Globus pallidus (tissue), 1 donor: ENCODE measurements at regions not wholly inside any gene's neighbourhood (a gene's known extent, or its start where the extent isn't known, plus 50 kb on each side); places are given as distances from the start of the nearest gene placed in this dataset.
"Not testable (repeated sequence)": the region's sequence is repeated elsewhere in the genome, so short reads cannot be mapped to it uniquely, and the experiment has no call there.

Experiments
- DNase-seq: peaks from one replicate; pipeline ENCODE4 v3.0.0-alpha.2; 2015; ENCODE audit warnings: low spot score

DNA sequence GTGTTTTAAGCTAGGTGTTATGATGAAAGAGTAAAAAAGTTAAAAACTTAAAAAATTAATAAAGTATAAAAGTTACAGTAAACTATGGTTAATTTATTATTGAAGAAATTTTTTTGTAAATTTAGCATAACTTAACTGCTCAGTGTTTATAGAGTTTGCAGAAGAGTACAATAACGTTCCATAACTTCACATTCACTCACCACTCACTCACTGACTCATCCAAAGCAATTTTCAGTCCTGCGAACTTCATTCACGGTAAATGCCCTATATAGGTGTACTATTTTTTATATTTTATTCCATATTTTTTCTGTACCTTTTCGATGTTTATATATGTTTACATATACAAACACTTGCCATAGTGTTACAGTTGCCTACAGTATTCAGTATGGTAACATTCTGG is 694.8 kb upstream of the SLC39A10 start:
- DNase-seq = no peak

DNA sequence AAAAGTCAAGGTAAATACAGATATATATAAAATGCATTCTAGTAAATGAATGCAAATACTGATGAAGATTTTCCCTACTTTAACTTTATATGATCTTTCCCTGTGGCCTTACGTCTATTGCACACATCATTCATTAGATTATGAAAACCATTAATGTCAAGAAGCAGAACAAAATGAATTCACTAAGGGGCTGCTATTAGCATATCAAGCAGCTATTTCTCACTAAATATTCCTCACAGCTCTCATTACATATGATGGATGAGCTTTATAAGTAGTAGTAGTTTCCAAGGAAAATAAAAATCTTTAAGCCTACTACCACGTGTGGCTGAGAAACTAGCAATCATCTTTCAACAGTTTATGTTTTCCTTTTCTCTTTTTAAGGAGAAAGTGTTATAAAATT is 702.8 kb upstream of the SLC39A10 start:
- no peak for DNase-seq

DNA sequence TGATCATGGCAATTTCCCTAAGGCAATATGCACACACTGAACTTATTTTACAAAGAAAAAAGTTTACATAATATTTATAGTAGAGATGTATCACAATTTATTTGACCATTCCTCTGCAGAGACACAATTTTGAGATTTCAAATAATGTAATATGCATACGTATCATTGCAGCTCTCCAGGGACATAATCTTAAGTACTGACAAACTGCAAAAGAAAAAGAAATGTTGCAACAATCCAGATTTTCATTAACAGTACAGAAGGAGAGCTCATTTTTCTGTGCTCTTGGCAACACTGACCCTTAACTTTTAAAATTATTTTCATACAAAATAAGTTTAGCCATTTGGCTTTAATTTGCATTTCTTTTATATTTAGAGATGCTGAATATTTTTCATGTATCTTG is 710.2 kb upstream of the SLC39A10 start:
- DNase-seq = no peak

DNA sequence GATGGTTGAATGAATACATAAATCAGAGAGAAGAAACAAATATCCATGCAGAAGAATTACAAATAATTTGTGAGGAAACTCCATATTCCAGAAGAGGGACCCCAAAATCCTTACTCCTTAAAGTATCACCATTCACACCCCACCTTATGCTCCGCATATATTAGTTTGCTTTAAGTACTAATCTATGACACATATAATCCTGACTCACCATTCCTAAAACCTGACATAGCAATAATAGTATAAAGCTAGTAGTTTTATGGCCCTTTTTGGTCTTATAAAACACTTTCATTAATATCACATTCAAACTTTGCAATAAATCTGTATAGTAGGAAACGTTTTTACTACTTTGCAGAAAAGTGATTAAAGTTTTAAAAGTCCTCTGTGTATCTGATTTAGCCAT is 719.0 kb upstream of the SLC39A10 start:
- DNase-seq = no peak

DNA sequence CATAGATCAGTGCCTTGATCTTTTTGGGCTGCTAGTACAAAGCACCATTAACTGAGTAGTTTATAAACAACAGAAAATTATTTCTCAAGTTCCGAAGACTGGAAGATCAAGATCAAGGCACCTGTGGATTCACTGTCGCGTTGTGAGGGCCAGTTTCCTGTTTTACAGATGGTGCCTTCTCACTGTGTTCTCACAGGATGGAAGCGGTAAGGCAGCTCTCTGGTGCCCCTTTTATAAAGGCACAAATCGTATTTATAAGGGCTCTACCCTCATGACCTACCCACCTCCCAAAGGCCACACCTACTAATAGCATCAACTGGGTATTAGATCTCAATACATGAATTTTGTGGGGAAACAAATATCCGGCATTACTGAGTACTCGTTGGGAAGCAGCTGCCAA is 729.5 kb upstream of the SLC39A10 start:
- DNase-seq = no peak

DNA sequence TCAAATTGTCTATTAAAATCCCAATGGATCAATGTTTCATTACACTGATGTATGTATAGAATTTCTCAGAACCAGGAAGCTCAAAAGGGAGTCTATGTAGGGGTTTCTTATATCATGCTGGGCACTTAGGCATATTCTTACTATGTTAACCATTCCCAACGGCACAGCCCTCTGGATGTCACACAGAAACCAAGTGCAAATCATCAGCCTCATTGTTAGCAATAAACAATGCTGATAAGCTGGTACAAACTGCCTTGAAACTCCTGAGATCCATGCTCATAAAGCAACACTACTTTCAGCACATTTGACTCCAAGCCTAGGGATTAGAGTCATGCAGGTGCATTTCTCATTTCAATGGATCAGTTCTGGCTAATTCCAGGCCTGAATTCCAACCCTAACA is 730.2 kb upstream of the SLC39A10 start:
- DNase-seq = no peak

DNA sequence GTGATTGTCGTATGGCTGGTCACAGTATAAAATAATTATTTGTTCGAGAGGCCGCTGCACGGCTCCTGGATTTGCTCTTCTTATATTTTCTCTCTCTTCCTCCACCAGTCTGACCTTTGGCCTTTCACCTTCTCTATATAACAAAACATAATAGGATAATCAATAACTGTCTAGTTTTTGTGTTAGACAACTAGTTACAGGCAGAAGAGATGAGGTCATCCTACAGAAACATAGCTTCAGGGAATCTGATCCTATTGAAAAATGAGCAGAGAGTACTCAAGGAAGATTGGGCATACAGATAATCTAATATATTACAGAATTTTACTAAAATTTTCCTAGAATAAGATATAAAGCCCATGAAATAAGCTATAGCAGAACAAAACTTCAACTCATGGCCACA is 731.3 kb upstream of the SLC39A10 start:
- no peak for DNase-seq

DNA sequence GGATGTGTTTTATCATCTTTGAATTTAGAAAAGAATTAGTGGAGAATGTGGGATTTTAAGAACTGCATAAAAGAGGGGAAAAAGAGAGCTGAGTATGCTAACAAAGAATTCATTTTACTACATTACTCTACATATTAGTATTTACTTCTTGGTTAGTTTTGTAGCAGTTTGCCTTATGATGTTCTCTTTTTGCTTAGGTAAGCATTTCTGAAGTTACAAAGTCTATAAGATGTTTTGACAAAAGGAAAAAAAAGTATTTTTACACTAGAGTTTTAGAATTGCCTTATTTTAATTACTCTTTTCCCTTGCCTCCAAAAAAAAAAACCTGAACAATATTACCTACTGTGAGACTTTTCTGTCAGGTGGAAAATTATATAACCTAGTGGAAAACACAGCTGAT is 739.5 kb upstream of the SLC39A10 start:
- DNase-seq = no peak

DNA sequence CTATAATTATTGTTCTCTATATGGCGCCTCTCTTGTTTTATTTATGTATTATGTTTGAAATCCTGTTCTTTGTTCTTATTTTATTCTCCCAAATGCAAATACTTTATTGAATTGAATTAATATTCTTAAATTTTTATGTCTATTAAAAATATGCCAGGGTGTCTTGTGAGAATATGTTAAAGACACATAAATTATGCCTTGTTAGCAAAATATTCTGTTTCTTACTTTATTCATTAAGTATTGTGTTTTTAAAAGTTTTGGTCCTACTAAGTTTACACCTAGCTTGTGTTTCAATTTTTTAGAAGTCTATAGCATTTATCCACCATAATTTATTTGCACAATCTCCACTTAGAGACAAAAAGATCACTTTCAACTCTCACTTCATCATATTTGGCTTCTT is 741.5 kb upstream of the SLC39A10 start:
- DNase-seq = no peak

DNA sequence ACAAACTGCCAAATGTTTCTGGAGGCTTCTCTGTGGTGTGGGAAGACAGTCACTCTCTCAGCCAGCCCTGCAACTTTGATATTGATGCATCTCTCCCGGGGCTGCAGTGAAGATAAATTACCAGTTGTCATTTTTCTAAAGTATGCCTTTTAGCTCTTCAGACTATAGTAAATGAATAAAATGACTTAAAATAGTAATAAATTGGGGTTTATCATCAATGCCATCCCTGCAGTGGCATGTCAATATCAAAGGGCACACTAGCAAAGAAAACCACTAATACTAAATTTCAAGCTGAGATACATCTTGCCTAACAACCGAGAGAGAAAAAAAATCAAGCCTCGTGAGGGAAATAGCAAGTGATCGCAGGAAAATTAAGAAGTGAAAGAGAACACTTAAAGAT is 749.5 kb upstream of the SLC39A10 start:
- DNase-seq = no peak

DNA sequence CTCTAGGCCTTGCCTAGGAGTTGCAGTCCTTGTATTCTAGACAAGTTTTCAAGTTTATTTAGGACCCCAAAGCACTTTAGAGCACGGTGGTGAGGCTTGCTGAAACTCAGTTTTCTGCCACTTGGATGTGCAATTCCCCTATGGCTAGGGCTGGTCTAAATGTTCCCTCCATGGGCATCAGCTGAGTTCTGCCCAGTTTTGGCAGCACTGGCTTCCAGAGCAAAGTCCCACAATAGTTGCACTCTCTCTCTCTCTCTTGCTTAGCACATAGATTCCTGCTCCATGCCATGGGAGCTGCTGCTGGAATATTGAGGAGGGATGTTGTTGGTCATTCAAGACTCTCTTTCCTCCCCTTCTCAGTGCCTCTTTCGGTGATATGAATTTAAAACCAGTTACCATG is 760.2 kb upstream of the SLC39A10 start:
- no peak for DNase-seq

DNA sequence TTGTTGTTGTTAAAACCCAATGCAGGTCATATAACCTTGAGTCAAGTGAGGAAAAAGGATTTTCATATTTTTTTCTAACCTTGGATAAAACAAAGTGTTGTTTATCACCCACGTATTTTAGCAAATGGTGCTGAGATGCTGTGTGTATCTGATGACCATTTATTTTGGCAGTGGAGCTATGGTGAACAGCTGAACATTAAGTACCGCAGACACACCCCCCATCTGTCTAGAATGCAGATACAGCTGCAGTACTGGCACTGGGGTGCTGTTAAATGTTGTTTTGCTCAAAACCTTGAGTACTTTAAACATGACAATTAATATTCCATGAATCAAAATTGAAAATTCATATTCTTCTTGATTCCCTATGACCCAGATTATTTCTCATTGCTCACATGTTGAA is 773.3 kb upstream of the SLC39A10 start:
- DNase-seq = no peak

DNA sequence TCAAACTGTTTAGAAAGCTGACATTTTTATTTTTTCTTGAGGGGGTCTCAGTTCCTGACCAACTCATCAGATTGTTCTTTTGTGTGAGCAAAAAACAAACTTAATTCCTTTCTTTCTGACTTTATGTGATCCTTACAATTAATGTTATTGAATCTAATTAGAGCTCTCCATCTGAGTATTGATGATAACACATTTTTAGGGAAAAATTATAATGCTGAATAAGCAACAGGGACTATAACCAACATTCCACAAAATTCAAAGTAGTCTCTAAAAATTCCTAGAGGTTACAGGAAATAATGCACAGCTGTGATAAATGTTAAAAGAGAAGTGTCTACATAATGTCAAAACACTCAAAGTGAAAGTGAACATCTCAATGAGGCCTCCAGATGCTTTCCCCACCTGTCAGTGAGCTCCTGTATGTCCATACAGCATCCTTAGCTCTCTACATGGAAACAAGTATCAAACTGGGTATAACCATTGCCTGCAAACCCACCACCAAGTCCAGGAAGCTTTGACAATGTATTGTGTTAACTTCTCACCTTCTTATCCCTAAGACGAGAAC is 786.0 kb upstream of the SLC39A10 start:
- no peak for DNase-seq

DNA sequence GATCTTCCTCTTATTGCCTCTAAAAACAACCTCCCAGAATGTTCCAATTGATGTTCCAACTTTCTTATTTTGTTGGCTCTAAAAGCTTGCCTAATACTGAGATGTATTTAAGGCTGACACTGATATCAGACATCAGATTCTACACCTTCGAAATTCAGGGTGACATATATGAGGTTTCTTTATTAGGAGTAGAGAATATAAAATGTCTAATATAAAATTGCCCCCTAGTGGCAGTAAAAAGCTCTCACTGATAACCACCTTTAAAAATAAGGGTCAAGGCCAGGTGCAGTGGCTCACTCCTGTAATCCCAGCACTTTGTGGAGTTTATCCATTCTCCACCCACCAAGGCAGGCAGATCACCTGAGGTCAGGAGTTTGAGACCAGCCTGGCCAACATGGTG is 789.7 kb upstream of the SLC39A10 start:
- DNase-seq = no peak

DNA sequence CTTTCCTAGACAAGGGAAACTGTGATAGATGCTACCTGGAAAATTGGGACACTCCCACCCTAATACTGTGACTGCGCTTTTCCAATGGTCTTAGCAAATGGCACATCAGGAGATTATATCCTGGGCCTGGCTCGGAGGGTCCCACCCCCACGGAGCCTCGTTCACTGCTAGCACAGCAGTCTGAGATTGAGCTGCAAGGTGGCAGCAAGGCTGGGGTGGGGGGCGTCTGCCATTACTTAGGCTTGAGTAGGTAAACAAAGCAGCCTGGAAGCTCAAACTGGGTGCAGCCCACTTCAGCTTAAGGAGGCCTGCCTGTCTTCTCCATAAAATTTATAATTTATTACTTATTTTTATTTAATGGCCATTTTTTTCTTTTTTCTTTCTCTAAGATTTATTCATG is 802.1 kb upstream of the SLC39A10 start:
- no peak for DNase-seq

DNA sequence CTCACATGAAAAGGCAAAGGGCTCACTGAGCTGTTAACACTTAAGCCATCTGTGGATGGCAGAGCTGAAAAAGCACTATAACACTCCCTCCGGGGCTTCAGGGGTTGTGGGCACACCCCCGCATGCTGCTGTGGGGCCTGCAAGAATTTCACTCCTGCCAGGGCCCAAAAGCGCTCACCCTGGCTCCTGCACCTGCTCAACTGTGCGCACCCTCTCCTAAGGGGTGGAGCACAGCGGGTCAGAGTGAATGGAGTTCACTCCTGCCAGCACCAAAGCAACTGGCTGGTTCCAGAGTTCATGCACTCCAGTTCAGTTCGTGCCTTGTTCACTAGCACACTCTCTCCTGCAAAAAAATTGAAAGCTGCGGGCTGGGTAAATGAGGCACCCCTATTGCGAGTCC is 814.2 kb upstream of the SLC39A10 start:
- no peak for DNase-seq

DNA sequence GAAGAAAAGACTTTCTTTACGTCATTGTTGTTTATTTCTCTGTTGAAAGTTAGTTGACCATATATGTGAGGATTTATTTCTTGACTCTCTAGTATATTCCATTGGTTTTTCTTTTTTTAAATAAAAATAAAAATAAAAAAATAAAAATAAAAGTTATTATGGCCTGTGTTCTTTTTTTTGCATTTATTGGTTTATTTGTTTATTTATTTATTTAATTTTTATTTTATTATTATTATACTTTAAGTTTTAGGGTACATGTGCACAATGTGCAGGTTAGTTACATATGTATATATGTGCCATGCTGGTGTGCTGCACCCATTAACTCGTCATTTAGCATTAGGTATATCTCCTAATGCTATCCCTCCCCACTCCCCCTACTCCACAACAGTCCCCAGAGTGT is 822.7 kb upstream of the SLC39A10 start:
- not testable (repeated sequence) for DNase-seq

DNA sequence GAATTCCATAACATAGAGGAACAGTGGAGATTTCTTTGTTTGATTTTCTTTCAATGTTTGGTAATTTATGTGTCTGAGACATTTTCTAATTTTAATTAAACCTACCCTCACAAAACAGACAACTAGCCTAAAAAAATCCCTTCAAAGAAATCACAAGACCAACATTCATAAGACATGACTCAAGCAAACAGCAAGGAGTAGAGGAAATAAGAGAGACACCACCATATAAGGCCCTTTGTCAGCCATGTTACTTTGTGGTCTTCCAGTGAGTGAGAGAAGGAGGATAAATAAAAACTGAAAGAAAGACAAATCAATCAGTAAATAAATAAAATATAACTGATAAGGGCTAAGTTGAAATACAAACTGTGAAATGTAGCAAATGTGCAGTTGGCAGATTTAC is 830.8 kb upstream of the SLC39A10 start:
- DNase-seq = no peak

DNA sequence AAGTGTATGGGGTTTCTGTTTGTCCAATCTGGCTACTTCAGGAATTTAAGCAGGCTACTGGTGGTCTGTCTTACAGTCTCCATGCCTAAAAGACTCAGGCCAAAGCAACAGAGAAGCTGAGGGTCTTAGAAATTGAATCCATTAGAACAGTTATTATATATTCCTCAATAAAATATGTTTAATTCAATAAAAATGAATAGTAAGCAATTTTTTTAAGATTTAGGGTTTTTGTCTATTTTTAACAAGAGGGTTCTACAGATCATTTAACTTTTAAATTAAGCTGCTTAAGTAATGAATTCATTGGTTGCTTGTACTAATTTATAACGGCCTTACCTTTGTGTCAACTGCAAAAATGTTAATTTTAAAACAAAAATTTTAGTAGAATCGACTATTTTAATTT is 832.6 kb upstream of the SLC39A10 start:
- DNase-seq = no peak

DNA sequence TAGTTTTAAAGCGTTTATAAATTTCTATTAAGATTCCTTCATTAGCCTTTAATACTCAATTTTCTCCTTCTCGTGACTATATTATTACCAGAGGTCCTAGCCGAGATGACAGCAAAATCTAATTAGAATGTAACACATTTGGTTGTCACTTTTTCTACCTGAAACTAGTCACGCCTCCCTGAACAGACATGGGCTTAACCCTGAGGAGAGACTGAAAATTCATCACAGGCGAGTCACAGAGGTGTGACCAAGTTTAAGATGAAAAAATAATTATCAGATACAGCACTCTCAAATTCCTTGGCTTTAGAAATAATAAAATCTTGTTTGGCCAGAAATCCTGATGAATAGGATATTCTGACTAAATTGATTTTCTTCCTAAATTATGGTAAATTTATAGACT is 834.4 kb upstream of the SLC39A10 start:
- no peak for DNase-seq

DNA sequence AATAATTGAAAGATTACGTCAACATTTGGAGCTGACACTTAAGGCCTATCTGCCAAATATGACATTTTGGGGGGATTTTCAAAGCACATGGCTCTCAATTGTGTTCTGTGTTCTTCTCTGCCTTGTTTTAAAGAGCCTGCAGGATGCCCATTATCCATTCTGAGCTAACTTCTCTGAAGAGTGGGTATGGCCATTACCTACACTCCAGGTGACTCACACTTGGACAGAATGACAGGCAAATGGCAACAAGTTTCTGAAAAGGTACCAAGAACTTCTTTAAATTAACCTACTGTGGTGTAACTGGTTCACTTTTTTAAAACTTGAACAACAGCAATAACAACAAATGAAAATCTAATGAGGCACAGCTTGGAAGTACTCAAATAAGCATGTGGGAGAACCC is 834.9 kb upstream of the SLC39A10 start:
- DNase-seq = no peak

DNA sequence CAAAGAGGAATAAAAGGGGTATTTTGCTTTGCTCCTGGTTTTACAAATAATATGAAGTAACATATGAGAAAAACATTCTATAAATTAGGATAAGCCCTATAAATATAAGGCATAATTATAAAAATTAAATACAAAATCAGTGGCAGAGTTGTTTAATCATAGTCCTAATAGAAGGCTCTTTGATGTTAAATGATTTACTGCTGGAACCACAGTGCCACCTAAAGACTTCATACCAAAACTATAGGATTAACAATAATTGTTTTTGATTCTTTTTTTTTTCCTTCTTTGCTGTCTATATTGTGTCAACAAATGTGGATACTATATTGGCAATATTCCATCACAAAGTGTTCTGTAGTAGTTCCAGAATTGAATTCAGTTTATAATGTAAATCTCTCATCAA is 837.7 kb upstream of the SLC39A10 start:
- peak; percentile 1 for DNase-seq

DNA sequence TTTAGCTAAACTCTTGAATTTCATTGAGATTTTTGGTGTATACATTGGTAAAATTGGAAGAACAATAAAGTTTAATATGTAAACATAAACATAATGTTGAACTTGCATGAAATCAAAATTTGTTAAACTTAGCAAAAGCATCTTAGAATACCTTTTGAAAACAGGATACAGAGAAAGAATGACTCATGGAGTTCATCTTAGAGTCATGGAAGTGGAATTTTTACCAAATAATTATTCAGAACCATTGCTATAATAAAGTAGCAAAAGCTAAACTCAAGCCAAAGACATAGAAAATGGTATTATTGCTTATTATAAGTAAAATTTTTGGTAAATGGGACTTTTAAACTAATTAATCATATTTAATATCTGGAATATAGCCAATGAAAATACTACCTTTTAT is 841.6 kb upstream of the SLC39A10 start:
- no peak for DNase-seq

DNA sequence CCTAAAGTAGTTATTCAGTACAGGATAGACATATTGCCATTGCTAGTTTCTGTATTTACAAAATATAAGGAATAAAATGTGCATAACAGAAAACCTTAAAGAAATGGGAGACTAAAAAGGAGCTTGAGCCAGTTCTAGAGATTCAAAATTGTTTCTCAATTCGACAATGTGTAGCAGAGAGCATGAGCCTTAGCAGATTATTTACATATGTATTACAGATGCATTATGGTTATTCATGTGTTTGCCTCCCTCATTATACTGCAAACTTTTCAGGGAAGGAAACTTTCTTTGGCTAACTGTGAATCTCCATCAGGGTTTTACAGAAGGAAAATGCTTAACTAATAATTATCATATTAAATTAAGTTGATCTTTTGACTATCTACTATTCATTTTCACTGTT is 854.4 kb upstream of the SLC39A10 start:
- no peak for DNase-seq

DNA sequence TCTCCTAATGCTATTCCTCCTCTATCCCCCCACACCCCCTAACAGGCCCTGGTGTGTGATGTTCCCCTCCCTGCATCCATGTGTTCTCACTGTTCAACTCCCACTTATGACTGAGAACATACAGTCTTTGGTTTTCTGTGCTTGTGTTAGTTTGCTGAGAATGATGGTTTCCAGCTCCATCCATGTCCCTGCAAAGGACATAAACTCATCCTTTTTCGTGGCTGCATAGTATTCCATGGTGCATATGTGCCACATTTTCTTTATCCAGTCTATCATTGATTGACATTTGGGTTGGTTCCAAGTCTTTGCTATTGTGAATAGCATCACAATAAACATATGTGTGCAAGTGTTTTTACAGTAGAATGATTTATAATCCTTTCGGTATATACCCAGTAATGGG is 870.0 kb upstream of the SLC39A10 start:
- DNase-seq = not testable (repeated sequence)
